IMR-90 (cell line): ENCODE measurements at regions not wholly inside any gene's neighbourhood (a gene's known extent, or its start where the extent isn't known, plus 50 kb on each side); places are given as distances from the start of the nearest gene placed in this dataset.

Experiments
- ATAC-seq: fragments of 200-7000 bp; cut with Tn5 transposase; 2 replicates; pipeline ENCODE4 v1.9.1; 2020; ENCODE audit warnings: low read depth, mild to moderate bottlenecking, moderate library complexity
- BruUV-seq: library from RNA; stranded (reverse); fragments of 400-500 nt; replicated peaks from 2 replicates; lab custom pipeline; 2021; lab: Mats Ljungman, UMichigan
- CTCF ChIA-PET: fragments of 300-600 bp; formaldehyde crosslinking; extraction: SDS; loops from one replicate; lab custom pipeline; 2021; ENCODE audit warnings: antibody characterized with exemption; lab: Yijun Ruan, JAX
- POLR2A ChIA-PET: fragments of 300-600 bp; sonication (Branson Sonifier 250); formaldehyde crosslinking; loops from one replicate; lab custom pipeline; 2022; ENCODE audit warnings: antibody characterized with exemption; ENCODE audit not compliant: unreplicated experiment; lab: Charles Lee
- DNase-seq: peaks from one replicate; pipeline ENCODE4 v3.0.0; 2013
- H2AFZ ChIP-seq: replicated peaks from 2 replicates; pipeline ENCODE3; 2013; ENCODE audit warnings: low read length, mild to moderate bottlenecking; ENCODE audit not compliant: poor library complexity
- H2AK5ac ChIP-seq: 2 replicates; pipeline ENCODE4 v1.6.1; 2013; ENCODE audit warnings: low read depth, low read length, inconsistent platforms
- H2AK9ac ChIP-seq: replicated peaks from 2 replicates; pipeline ENCODE3; 2013; ENCODE audit warnings: mild to moderate bottlenecking, low read depth, low read length, moderate library complexity; ENCODE audit not compliant: poor library complexity
- H2BK120ac ChIP-seq: 2 replicates; pipeline ENCODE4 v1.6.1; 2013; ENCODE audit warnings: low read depth, low read length, inconsistent platforms
- H2BK15ac ChIP-seq: 3 replicates; pipeline ENCODE4 v1.6.1; 2013; ENCODE audit warnings: low read depth, low read length, inconsistent platforms
- H2BK20ac ChIP-seq: 2 replicates; pipeline ENCODE4 v1.6.1; 2013; ENCODE audit warnings: low read depth, mild to moderate bottlenecking, inconsistent platforms, low read length, moderate library complexity
- H2BK5ac ChIP-seq: 2 replicates; pipeline ENCODE4 v1.6.1; 2013; ENCODE audit warnings: mild to moderate bottlenecking, low read depth, low read length, inconsistent platforms; ENCODE audit not compliant: poor library complexity, severe bottlenecking
- H3K14ac ChIP-seq: replicated peaks from 2 replicates; pipeline ENCODE4 v1.6.1; 2013; ENCODE audit warnings: low read depth, low read length, inconsistent platforms
- H3K18ac ChIP-seq: 2 replicates; pipeline ENCODE4 v1.6.1; 2013; ENCODE audit warnings: low read depth, low read length, control low read depth
- H3K23ac ChIP-seq: 2 replicates; pipeline ENCODE4 v1.6.1; 2013; ENCODE audit warnings: low read depth, low read length, inconsistent platforms
- H3K27ac ChIP-seq: 2 replicates; pipeline ENCODE4 v1.5.1; 2013; ENCODE audit warnings: mild to moderate bottlenecking, control low read depth, low read length; ENCODE audit not compliant: insufficient read depth
- H3K27me3 ChIP-seq: 2 replicates; pipeline ENCODE4 v1.6.1; 2013; ENCODE audit warnings: low read length; ENCODE audit not compliant: control insufficient read depth, insufficient read depth
- H3K36me3 ChIP-seq: 2 replicates; pipeline ENCODE4 v1.6.1; 2013; ENCODE audit warnings: low read length, mixed read lengths; ENCODE audit not compliant: control insufficient read depth, insufficient read depth
- H3K4ac ChIP-seq: 2 replicates; pipeline ENCODE4 v1.6.1; 2013; ENCODE audit warnings: low read depth, low read length, inconsistent platforms
- H3K4me1 ChIP-seq: 2 replicates; pipeline ENCODE4 v1.6.1; 2013; ENCODE audit warnings: low read length, mixed read lengths; ENCODE audit not compliant: control insufficient read depth, insufficient read depth
- H3K4me2 ChIP-seq: 2 replicates; pipeline ENCODE4 v1.6.1; 2013; ENCODE audit warnings: low read depth, mild to moderate bottlenecking, control low read depth, low read length, moderate library complexity
- H3K4me3 ChIP-seq: 2 replicates; pipeline ENCODE4 v1.5.1; 2013; ENCODE audit warnings: low read depth, mild to moderate bottlenecking, control low read depth, low read length, moderate library complexity; ENCODE audit not compliant: insufficient read depth
- H3K56ac ChIP-seq: 2 replicates; pipeline ENCODE4 v1.6.1; 2013; ENCODE audit warnings: low read length, inconsistent platforms; ENCODE audit not compliant: insufficient read depth; ENCODE audit errors: extremely low read depth
- H3K79me1 ChIP-seq, 2 experiments: 2 replicates each; pipeline ENCODE4 v1.6.1; 2013; ENCODE audit warnings: low read length in 2 of 2, inconsistent platforms in 1 of 2, low read depth in 1 of 2
- H3K9ac ChIP-seq: 2 replicates; pipeline ENCODE4 v1.6.1; 2013; ENCODE audit warnings: low read depth, low read length, control low read depth
- H3K9me1 ChIP-seq: 2 replicates; pipeline ENCODE4 v1.6.1; 2013; ENCODE audit warnings: low read length, inconsistent platforms; ENCODE audit not compliant: insufficient read depth
- H3K9me3 ChIP-seq: 2 replicates; pipeline ENCODE4 v1.6.1; 2013; ENCODE audit warnings: low read length; ENCODE audit not compliant: control insufficient read depth, insufficient read depth
- H4K20me1 ChIP-seq: 2 replicates; pipeline ENCODE4 v1.6.1; 2013; ENCODE audit warnings: low read length, inconsistent platforms; ENCODE audit not compliant: insufficient read depth
- H4K5ac ChIP-seq: 2 replicates; pipeline ENCODE4 v1.6.1; 2013; ENCODE audit warnings: mild to moderate bottlenecking, low read depth, low read length, control low read depth
- H4K8ac ChIP-seq, 2 experiments: 2 replicates each; pipeline ENCODE4 v1.6.1; 2013; ENCODE audit warnings: low read depth in 2 of 2, low read length in 2 of 2, control low read depth in 1 of 2, inconsistent platforms in 1 of 2
- H4K91ac ChIP-seq: 2 replicates; pipeline ENCODE4 v1.6.1; 2013; ENCODE audit warnings: low read depth, low read length, inconsistent platforms; ENCODE audit not compliant: insufficient read depth
- CEBPB ChIP-seq: IDR thresholded peaks from 2 replicates; pipeline ENCODE4 v1.6.1; 2012; ENCODE audit warnings: low read depth, low read length, improper control_type of control experiment
- CHD1 ChIP-seq: IDR thresholded peaks from 2 replicates; pipeline ENCODE4 v1.6.1; 2012; ENCODE audit warnings: low read depth, low read length, improper control_type of control experiment
- ELK1 ChIP-seq: fragments of 150-350 bp; IDR thresholded peaks from 2 replicates; pipeline ENCODE4 v1.6.1; 2016; ENCODE audit warnings: low read depth, mild to moderate bottlenecking, low read length, moderate library complexity, borderline replicate concordance
- MAZ ChIP-seq: IDR thresholded peaks from 2 replicates; pipeline ENCODE4 v1.6.1; 2012; ENCODE audit warnings: low read depth, mild to moderate bottlenecking, low read length, improper control_type of control experiment, moderate library complexity, borderline replicate concordance
- POLR2A ChIP-seq: IDR thresholded peaks from 2 replicates; pipeline ENCODE4 v1.6.1; 2012; ENCODE audit warnings: mild to moderate bottlenecking, low read depth, low read length
- RAD21 ChIP-seq: IDR thresholded peaks from 2 replicates; pipeline ENCODE4 v1.6.1; 2012; ENCODE audit warnings: low read length, improper control_type of control experiment
- RCOR1 ChIP-seq: IDR thresholded peaks from 2 replicates; pipeline ENCODE4 v1.6.1; 2012; ENCODE audit warnings: mild to moderate bottlenecking, low read length, improper control_type of control experiment; ENCODE audit not compliant: insufficient replicate concordance
- WGBS, 2 experiments: methylation state at CpG; one replicate each; pipeline versions ENCODE4 v1.1.5 to v1.1.7; 2013; ENCODE audit warnings: missing lambda C conversion rate in 2 of 2; ENCODE audit not compliant: insufficient read length in 1 of 2; ENCODE audit errors: extremely low coverage in 2 of 2; 5-methylcytosine and 5-hydroxymethylcytosine counted together
- dilution Hi-C: fragments of 300-500 bp; cut with HindIII; formaldehyde crosslinking; loops from one replicate; pipeline ENCODE4 v1.14.3; 2018; ENCODE audit warnings: low sequenced_read_pairs; ENCODE audit not compliant: unreplicated experiment
- in situ Hi-C: fragments of 300-500 bp; cut with MboI; formaldehyde crosslinking; loops from 3 replicates; pipeline ENCODE4 v1.14.3; 2019; ENCODE audit warnings: low sequenced_read_pairs, inconsistent platforms, mixed read lengths
- intact Hi-C: fragments of 100-400 bp; cut with micrococcal nuclease; formaldehyde crosslinking; loops from 2 replicates; pipeline ENCODE4 v1.10.0; 2022
- TF ChIP-seq, protein P1 (sequence below): fragments of 150-350 bp; IDR thresholded peaks from 2 replicates; pipeline ENCODE4 v1.6.1; 2017; ENCODE audit warnings: mild to moderate bottlenecking, antibody characterized with exemption, low read length, low read depth

GRCh38 chr5:4359847-4360246, 764.2 kb downstream of the IRX1 start:
- intact Hi-C loops: no loop called here
- H2BK5ac ChIP-seq: no peak overlapping the region
- ChIA-PET CTCF (no interaction called here), POLR2A (no interaction called here)
- H3K27ac ChIP-seq: no peak overlapping the region
- no peak overlapping the region for H2AK5ac ChIP-seq
- H2AK9ac ChIP-seq: no peak overlapping the region
- no peak overlapping the region for H4K5ac ChIP-seq
- dilution Hi-C loops: no loop called here
- H3K79me1 ChIP-seq: no peaks in the 10 kb centered on the region
- in situ Hi-C loops: no loop called here
- no peaks in the 10 kb centered on the region for H3K9me1 ChIP-seq
- no peak overlapping the region for H3K4me3 ChIP-seq
- no peak overlapping the region for H4K8ac ChIP-seq
- H3K18ac ChIP-seq: no peak overlapping the region
- no peak overlapping the region for H3K4ac ChIP-seq
- no peaks in the 10 kb centered on the region for H4K20me1 ChIP-seq
- H3K14ac ChIP-seq: no peak overlapping the region
- TF ChIP-seq, protein P1, sequence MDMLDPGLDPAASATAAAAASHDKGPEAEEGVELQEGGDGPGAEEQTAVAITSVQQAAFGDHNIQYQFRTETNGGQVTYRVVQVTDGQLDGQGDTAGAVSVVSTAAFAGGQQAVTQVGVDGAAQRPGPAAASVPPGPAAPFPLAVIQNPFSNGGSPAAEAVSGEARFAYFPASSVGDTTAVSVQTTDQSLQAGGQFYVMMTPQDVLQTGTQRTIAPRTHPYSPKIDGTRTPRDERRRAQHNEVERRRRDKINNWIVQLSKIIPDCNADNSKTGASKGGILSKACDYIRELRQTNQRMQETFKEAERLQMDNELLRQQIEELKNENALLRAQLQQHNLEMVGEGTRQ: no peak
- TF ChIP-seq RCOR1 (no peak), ELK1 (no peak), CEBPB (no peak), CHD1 (no peak), MAZ (no peak), RAD21 (no peak), POLR2A (no peak)
- WGBS, 2 experiments: no CpG with 5 or more reads among the region's 2 CpGs
- no peak overlapping the region for H3K9ac ChIP-seq
- no peak overlapping the region for H2BK120ac ChIP-seq
- ATAC-seq: no peak
- H3K9me3 ChIP-seq: peaks cover 11% of the 10 kb centered on the region
- no peaks in the 10 kb centered on the region for H3K27me3 ChIP-seq
- H3K36me3 ChIP-seq: no peaks in the 10 kb centered on the region
- H3K23ac ChIP-seq: no peak overlapping the region
- BruUV-seq: no TSS peak
- H3K4me2 ChIP-seq: no peak overlapping the region
- no peak overlapping the region for H3K56ac ChIP-seq
- no peak overlapping the region for H2BK20ac ChIP-seq
- no peak overlapping the region for H2BK15ac ChIP-seq
- H3K4me1 ChIP-seq: no peaks in the 10 kb centered on the region
- H4K91ac ChIP-seq: no peak overlapping the region
- no peak for DNase-seq
- H2AFZ ChIP-seq: no peak overlapping the region
